OCI-LY7 (cell line): ENCODE measurements at regions not wholly inside any gene's neighbourhood (a gene's known extent, or its start where the extent isn't known, plus 50 kb on each side); places are given as distances from the start of the nearest gene placed in this dataset.
"Not testable (repeated sequence)": the region's sequence is repeated elsewhere in the genome, so short reads cannot be mapped to it uniquely, and the experiment has no call there.

Experiments used
- CTCF ChIP-seq: fragments of 200-600 bp; sonication (generic); conservative IDR thresholded peaks from 2 replicates; pipeline ENCODE4 v1.5.1; 2014; ENCODE audit warnings: mild to moderate bottlenecking, antibody characterized with exemption, low read length, moderate library complexity, mixed read lengths
- EZH2phosphoT487 ChIP-seq: fragments of 200-600 bp; sonication (generic); IDR thresholded peaks from 2 replicates; pipeline ENCODE4 v1.6.1; 2018; ENCODE audit warnings: low read depth, borderline replicate concordance, mild to moderate bottlenecking, mixed run types, antibody characterized with exemption, low read length, moderate library complexity, mixed read lengths

DNA sequence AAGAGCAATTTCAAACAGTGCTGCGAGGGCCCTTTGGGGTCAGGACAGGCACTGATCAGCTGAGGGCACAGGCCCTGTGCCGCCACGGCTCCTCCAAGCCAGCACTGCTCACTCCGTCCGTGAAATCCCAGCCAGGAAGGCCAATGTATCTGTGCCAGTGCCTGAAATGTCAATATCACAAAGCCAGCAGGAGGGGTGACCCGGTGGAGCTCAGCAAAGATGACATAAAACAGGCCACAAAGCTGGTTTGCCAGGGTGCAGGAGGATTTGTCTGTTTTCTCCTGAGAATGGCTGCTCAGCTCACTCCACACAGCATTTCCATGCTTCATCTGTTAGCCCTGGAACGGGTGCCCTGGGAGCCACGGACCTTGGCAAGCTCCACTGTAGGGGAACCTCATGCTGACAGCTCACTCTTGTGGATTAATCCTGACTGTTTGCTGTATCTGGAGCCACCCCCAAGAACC, 192.5 kb upstream of the SULF2 start:
- TF ChIP-seq EZH2phosphoT487, CTCF: not testable (repeated sequence)
